Thoracic aorta (tissue), 2 donors: ENCODE measurements at regions not wholly inside any gene's neighbourhood (a gene's known extent, or its start where the extent isn't known, plus 50 kb on each side); places are given as distances from the start of the nearest gene placed in this dataset.

Experiments
- ATAC-seq: fragments of 150-250 bp; one replicate; pipeline ENCODE4 v1.8.0; 2017; ENCODE audit warnings: low read depth; ENCODE audit not compliant: insufficient number of reproducible peaks, low FRiP score
- DNase-seq: peaks from one replicate; pipeline ENCODE4 v3.0.0-alpha.2; 2020; ENCODE audit warnings: low spot score
- H3K27ac ChIP-seq, 2 donors: fragments of 200-600 bp; sonication (generic); 1 replicate in 1 of 2; 2 replicates in 1 of 2; pipeline ENCODE4 v1.5.1; 2016; ENCODE audit warnings: mild to moderate bottlenecking in 2 of 2, moderate library complexity in 2 of 2
- H3K27me3 ChIP-seq: fragments of 200-600 bp; sonication (generic); replicated peaks from 2 replicates; pipeline ENCODE4 v1.6.0; 2016; ENCODE audit warnings: mild to moderate bottlenecking; ENCODE audit not compliant: insufficient read depth
- H3K36me3 ChIP-seq: fragments of 200-600 bp; sonication (generic); one replicate; pipeline ENCODE4 v1.5.1; 2016
- H3K4me1 ChIP-seq, 2 donors: fragments of 200-600 bp; sonication (generic); 1 replicate in 1 of 2; 2 replicates in 1 of 2; pipeline versions ENCODE4 v1.5.1 to v1.6.0; 2016; ENCODE audit warnings: low read depth in 2 of 2, mild to moderate bottlenecking in 1 of 2; ENCODE audit not compliant: control insufficient read depth in 1 of 2
- H3K4me3 ChIP-seq: fragments of 200-600 bp; sonication (generic); 2 replicates; pipeline ENCODE4 v1.5.1; 2016; ENCODE audit warnings: mild to moderate bottlenecking
- H3K9me3 ChIP-seq: fragments of 200-600 bp; sonication (generic); 2 replicates; pipeline ENCODE4 v1.5.1; 2016
- CTCF ChIP-seq: fragments of 200-600 bp; sonication (generic); IDR thresholded peaks from one replicate; pipeline ENCODE4 v1.5.1; 2019; ENCODE audit warnings: antibody characterized with exemption

GRCh38 chr3:61454006-61454585, 107.3 kb upstream of the PTPRG start:
- Histone ChIP-seq H3K27ac (no peak overlapping the region), H3K9me3 (no peaks in the 10 kb centered on the region), H3K4me1 (no peaks in the 10 kb centered on the region), H3K36me3 (no peaks in the 10 kb centered on the region), H3K4me3 (no peak overlapping the region), H3K27me3 (no peaks in the 10 kb centered on the region)
- DNase-seq (no peak), ATAC-seq (no peak)
- no peak for TF ChIP-seq CTCF

- ATAC-seq, result no peak
- H3K36me3 ChIP-seq, result no peaks in the 10 kb centered on the region
- H3K9me3 ChIP-seq, result no peaks in the 10 kb centered on the region
- H3K27ac ChIP-seq, result no peak overlapping the region
- no peak for TF ChIP-seq CTCF
- H3K27me3 ChIP-seq, result no peaks in the 10 kb centered on the region
- no peaks in the 10 kb centered on the region for H3K4me1 ChIP-seq
- no peak for DNase-seq
- no peak overlapping the region for H3K4me3 ChIP-seq
These were observed 106.6 kb upstream of the PTPRG start for GRCh38 chr3:61454801-61455200.

GRCh38 chr3:61460636-61461035, 100.7 kb upstream of the PTPRG start:
- DNase-seq (no peak), ATAC-seq (no peak)
- TF ChIP-seq CTCF, result no peak
- no peaks in the 10 kb centered on the region for H3K27me3 ChIP-seq
- no peaks in the 10 kb centered on the region for H3K4me1 ChIP-seq
- no peaks in the 10 kb centered on the region for H3K36me3 ChIP-seq
- H3K27ac ChIP-seq, result no peak overlapping the region
- no peak overlapping the region for H3K4me3 ChIP-seq
- no peaks in the 10 kb centered on the region for H3K9me3 ChIP-seq

- Histone ChIP-seq H3K27me3 (no peaks in the 10 kb centered on the region), H3K4me3 (no peak overlapping the region), H3K9me3 (no peaks in the 10 kb centered on the region), H3K36me3 (no peaks in the 10 kb centered on the region), H3K4me1 (no peaks in the 10 kb centered on the region), H3K27ac (no peak overlapping the region)
- no peak for TF ChIP-seq CTCF
- no peak for ATAC-seq
- DNase-seq, result no peak
These were observed 98.2 kb upstream of the PTPRG start for GRCh38 chr3:61463191-61463590.

- Histone ChIP-seq H3K4me3 (no peak overlapping the region), H3K36me3 (no peaks in the 10 kb centered on the region), H3K27ac (no peak overlapping the region), H3K9me3 (no peaks in the 10 kb centered on the region), H3K27me3 (no peaks in the 10 kb centered on the region), H3K4me1 (no peaks in the 10 kb centered on the region)
- TF ChIP-seq CTCF, result no peak
- no peak for DNase-seq
- ATAC-seq, result no peak
These were observed 96.7 kb upstream of the PTPRG start for GRCh38 chr3:61464518-61465140.
